ENCODE measurements at regions not wholly inside any gene's neighbourhood (a gene's known extent, or its start where the extent isn't known, plus 50 kb on each side); places are given as distances from the start of the nearest gene placed in this dataset.

DNA sequence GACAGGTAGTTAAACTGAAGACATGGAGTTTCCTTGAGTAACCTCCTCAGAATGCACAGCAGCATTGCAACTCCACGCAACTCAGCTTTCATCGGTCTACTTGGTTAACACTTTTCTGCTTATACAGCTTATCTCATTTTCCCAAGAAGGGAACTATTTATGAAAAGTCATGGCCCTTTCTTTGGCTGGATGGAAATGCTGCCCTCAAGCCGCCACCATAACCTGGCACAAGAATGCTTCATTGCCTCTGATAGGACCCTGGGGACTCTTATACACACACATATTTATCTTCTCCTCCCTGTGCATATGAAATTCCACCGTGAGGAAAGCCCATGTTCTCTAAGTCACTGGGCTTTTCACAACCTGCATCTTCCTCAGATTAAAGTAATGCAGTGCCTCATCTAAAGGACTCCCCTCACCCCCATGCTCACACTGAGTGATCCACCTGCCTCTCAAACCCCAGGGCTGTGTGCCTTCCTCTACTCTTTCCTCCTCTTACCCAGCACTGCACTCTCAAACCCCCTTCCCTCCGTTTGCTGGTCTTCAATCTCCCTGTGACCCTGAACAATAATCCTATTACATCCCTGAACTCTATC is 192.0 kb upstream of the HNRNPA3 start:
- Mint-ChIP-seq H3K9me3 (no peaks in the 10 kb centered on the region), H3K36me3 (no peaks in the 10 kb centered on the region), H3K4me1 (peaks cover 7% of the 10 kb centered on the region), H3K4me3 (no peak overlapping the region), H3K27ac (no peak overlapping the region), H3K27me3 (peaks cover 3% of the 10 kb centered on the region)
- DNase-seq: no peak
- no peak for ATAC-seq (ENCODE audit: low read depth)
- POLR2A ChIA-PET: no interaction called here

DNA sequence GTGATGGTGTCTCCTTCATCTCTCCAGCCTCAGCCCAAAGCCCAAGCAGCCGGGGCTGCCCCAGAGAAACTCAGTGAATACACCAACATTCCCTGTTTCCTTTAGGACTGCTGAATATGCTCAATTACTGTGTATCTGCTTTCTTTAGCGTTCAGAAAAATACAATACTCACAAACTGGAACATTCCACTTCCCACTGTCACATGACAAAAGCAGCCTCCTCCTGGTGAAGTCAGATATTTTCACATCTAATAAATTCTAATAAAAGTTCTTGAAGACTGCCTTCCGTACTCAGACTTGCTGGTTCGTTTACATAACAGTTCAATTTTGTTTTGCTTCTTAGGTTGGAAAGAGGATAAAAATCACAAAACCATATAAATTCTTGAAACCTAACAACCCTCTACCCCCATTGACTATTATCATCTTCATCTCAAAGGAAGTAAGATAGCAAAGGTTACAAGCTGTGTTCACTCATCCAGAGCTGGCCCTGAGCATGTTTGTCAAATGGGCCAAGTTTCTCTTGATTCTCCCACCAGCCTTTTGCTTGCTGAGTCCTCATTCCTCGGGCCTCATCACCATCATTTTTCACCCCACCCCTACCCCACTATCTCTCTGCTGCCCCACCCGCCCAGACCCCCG is 190.8 kb upstream of the HNRNPA3 start:
- no peaks in the 10 kb centered on the region for H3K9me3 Mint-ChIP-seq
- H3K36me3 Mint-ChIP-seq: no peaks in the 10 kb centered on the region
- peaks cover 4% of the 10 kb centered on the region for H3K4me1 Mint-ChIP-seq
- no peak overlapping the region for H3K27ac Mint-ChIP-seq
- POLR2A ChIA-PET: no interaction called here
- DNase-seq (no peak), ATAC-seq (ENCODE audit: low read depth) (no peak)
- H3K4me3 Mint-ChIP-seq: no peak overlapping the region
- H3K27me3 Mint-ChIP-seq: peaks cover 3% of the 10 kb centered on the region

DNA sequence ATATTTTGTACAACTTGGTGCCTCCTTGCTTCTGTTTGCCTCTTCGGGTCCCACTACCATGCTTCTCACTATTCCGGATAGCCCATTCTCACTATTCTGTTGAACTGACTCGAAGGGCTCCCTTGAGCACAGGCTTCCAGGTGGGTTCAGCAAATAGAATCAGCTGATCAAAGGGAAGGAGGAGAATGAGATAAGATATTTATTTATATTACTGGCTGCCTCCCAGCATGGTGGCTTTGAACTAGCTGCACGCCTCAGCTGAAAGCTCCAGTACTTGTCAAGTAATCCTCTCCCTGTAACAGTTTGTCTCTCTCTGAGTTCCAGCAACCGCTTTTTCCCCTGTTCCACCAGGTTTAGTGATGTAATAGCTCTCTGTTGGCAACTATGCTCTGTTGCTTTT is 187.8 kb upstream of the HNRNPA3 start:
- ATAC-seq (ENCODE audit: low read depth) (no peak), DNase-seq (no peak)
- Mint-ChIP-seq H3K9me3 (no peaks in the 10 kb centered on the region), H3K27me3 (no peaks in the 10 kb centered on the region), H3K27ac (no peak overlapping the region), H3K4me1 (no peaks in the 10 kb centered on the region), H3K4me3 (no peak overlapping the region), H3K36me3 (no peaks in the 10 kb centered on the region)
- POLR2A ChIA-PET: no interaction called here

DNA sequence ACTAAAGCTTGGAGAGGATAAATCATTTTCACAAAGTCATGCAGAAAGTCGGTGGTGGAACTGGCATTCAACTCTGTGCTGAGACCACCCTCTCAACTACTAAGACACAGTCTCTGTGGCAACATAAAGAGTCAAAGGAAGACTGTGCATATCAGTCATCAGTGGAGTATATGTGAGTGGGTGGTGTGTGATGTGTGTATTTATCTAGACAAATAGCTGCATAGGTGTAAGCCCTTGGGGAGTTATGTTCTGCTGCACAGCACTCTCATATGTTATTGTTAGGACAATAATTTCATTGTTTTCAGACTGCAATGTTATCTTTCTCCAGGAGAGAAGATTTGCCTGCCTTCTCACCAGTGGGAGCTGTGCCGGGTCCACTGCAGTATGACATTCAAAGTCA is 186.3 kb upstream of the HNRNPA3 start:
- POLR2A ChIA-PET: no interaction called here
- no peak overlapping the region for H3K27ac Mint-ChIP-seq
- no peak overlapping the region for H3K4me3 Mint-ChIP-seq
- no peaks in the 10 kb centered on the region for H3K4me1 Mint-ChIP-seq
- DNase-seq (no peak), ATAC-seq (ENCODE audit: low read depth) (no peak)
- no peaks in the 10 kb centered on the region for H3K36me3 Mint-ChIP-seq
- H3K9me3 Mint-ChIP-seq: no peaks in the 10 kb centered on the region
- H3K27me3 Mint-ChIP-seq: no peaks in the 10 kb centered on the region

DNA sequence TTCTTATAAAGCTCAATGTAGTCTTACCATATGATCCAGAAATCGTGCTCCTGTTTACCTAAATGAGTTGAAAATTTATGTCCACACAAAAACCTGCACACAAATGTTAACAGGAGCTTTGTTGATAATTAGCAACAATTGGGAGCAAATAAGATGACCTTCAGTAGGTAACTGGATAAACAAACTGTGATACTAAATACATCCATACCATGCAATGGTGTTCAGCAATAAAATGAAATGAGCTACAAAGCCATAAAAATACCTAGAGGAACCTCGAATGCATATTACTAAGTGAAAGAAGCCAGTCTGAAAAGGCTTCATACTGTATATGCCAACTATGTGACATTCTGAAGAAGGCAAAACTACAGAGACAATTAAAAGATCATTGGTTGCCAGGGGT is 185.6 kb upstream of the HNRNPA3 start:
- Mint-ChIP-seq H3K4me1 (no peaks in the 10 kb centered on the region), H3K4me3 (no peak overlapping the region)

DNA sequence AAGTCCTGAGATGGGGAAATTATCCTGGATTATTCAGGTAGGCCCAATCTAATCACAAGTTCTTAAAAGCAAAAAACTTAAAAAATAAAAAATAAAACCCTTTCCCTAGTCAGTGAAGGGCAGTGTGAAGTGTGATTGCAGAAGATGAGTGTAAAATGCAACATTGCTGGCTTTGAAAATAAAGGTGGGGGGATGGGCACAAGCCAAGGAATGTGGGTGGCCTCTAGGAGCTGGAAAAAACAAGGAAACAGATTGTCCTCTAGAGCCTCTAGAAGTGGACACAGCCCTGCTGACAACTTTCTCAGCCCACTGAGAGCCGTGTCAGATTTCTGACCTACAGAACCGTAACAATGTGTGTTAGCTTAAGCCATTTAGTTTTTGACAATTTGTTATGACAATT is 184.3 kb upstream of the HNRNPA3 start:
- POLR2A ChIA-PET: no interaction called here
- Mint-ChIP-seq H3K9me3 (no peaks in the 10 kb centered on the region), H3K36me3 (no peaks in the 10 kb centered on the region), H3K27ac (no peak overlapping the region), H3K4me3 (no peak overlapping the region), H3K27me3 (peaks cover 2% of the 10 kb centered on the region), H3K4me1 (no peaks in the 10 kb centered on the region)
- no peak for DNase-seq
- no peak for ATAC-seq (ENCODE audit: low read depth)

More for the DNA sequence above, 185.6 kb upstream of the HNRNPA3 start:
- H3K9me3 Mint-ChIP-seq: no peaks in the 10 kb centered on the region
- POLR2A ChIA-PET: no interaction called here
- H3K36me3 Mint-ChIP-seq: no peaks in the 10 kb centered on the region
- DNase-seq: no peak
- peaks cover 1% of the 10 kb centered on the region for H3K27me3 Mint-ChIP-seq
- no peak for ATAC-seq (ENCODE audit: low read depth)
- H3K27ac Mint-ChIP-seq: no peak overlapping the region

DNA sequence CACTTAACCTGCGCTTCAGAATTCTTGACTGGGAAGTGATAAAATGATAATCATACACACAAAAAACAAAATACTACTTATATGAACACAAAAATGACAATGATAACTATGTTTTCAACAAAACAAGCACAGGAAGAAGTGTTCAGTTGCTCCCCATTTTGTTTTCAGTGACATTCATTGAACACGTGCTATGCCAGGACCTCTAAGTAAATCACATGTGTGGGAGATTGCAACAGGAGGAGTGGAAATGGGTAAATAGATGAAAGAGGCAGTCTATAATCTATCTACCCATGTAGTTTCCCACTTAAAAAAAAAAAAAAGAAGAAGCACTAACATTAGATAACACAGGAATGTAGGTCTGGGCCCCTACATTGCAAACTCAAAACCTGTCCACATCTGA is 183.5 kb upstream of the HNRNPA3 start:
- H3K27ac Mint-ChIP-seq: no peak overlapping the region
- no peak overlapping the region for H3K4me3 Mint-ChIP-seq
- POLR2A ChIA-PET: no interaction called here
- no peaks in the 10 kb centered on the region for H3K36me3 Mint-ChIP-seq
- H3K9me3 Mint-ChIP-seq: no peaks in the 10 kb centered on the region
- ATAC-seq (ENCODE audit: low read depth) (no peak), DNase-seq (no peak)
- H3K4me1 Mint-ChIP-seq: no peaks in the 10 kb centered on the region
- peaks cover 4% of the 10 kb centered on the region for H3K27me3 Mint-ChIP-seq

DNA sequence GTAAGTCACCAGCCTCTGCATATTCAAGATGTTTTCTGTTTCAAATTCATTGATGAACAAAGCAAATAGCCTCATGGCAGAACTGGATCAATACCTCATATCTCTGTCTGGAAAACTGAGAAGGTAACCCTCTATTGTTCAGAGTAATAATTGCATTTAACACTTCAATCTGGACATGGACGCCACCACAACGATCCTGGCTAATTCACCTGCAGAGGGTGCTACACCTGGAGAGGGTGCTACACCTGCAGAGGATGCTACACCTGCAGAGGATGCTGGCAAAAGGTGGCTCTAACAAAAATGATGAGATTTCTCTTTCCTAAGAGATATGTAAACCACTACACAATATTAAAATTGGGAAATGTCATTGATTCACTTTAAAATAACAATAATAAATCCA is 183.1 kb upstream of the HNRNPA3 start:
- H3K4me1 Mint-ChIP-seq: no peaks in the 10 kb centered on the region
- H3K9me3 Mint-ChIP-seq: no peaks in the 10 kb centered on the region
- no peaks in the 10 kb centered on the region for H3K36me3 Mint-ChIP-seq
- POLR2A ChIA-PET: no interaction called here
- DNase-seq (no peak), ATAC-seq (ENCODE audit: low read depth) (no peak)
- no peak overlapping the region for H3K4me3 Mint-ChIP-seq
- peaks cover 5% of the 10 kb centered on the region for H3K27me3 Mint-ChIP-seq
- H3K27ac Mint-ChIP-seq: no peak overlapping the region

DNA sequence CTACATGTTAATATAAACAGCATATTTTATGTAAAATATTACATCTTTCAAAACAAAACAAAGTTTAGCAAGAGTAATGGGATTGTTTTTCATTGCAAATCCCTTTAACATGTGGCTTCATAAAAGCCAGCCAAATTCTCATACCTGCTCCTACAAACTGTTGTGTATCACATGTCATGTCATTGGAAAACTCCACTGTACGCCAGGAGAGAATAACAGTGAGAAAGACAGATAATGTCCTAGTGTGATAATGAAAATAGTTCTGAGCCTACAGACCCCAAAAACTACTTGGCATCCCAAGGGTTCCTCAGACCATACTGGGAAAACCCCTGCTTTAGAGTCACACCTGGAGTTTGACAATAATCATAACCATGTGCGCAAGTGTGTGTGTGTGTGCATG is 182.7 kb upstream of the HNRNPA3 start:
- no peak overlapping the region for H3K4me3 Mint-ChIP-seq
- H3K36me3 Mint-ChIP-seq: no peaks in the 10 kb centered on the region
- ATAC-seq (ENCODE audit: low read depth) (no peak), DNase-seq (no peak)
- POLR2A ChIA-PET: no interaction called here
- H3K27ac Mint-ChIP-seq: no peak overlapping the region
- H3K4me1 Mint-ChIP-seq: no peaks in the 10 kb centered on the region
- H3K27me3 Mint-ChIP-seq: peaks cover 5% of the 10 kb centered on the region
- no peaks in the 10 kb centered on the region for H3K9me3 Mint-ChIP-seq

DNA sequence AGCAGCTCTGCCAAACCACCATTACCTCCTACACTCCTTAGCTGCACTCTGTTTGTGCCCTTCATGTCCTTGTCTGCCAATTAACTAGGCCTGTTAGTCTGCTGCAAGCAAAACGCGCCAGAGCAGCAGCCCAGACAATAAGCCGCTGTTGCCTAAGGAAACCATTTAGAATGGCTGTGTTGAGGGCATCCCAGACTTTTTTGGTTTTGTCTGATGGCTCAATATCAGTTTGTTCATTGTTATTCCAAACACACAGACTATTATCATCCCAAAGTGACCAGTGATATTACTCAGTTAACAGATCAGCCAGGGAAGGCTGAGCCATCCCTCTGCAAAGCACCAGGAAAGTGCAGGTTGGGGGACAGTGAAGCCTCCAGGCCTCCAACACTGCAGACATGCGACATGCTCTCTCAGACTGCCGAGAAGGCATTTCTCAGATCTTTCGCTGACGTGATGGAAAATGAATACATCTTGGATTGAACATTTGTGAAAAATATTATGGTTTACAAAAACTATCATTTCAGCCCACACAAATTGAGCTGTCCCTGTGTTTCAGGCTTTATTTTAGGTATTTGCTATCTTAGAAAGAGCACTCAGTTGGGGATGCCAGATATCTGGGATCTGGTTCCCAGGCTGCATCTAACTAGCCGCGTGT is 182.0 kb upstream of the HNRNPA3 start:
- POLR2A ChIA-PET: no interaction called here
- H3K36me3 Mint-ChIP-seq: no peaks in the 10 kb centered on the region
- no peaks in the 10 kb centered on the region for H3K9me3 Mint-ChIP-seq
- no peaks in the 10 kb centered on the region for H3K4me1 Mint-ChIP-seq
- H3K27me3 Mint-ChIP-seq: peaks cover 5% of the 10 kb centered on the region
- no peak overlapping the region for H3K27ac Mint-ChIP-seq
- DNase-seq: no peak
- no peak for ATAC-seq (ENCODE audit: low read depth)
- no peak overlapping the region for H3K4me3 Mint-ChIP-seq

DNA sequence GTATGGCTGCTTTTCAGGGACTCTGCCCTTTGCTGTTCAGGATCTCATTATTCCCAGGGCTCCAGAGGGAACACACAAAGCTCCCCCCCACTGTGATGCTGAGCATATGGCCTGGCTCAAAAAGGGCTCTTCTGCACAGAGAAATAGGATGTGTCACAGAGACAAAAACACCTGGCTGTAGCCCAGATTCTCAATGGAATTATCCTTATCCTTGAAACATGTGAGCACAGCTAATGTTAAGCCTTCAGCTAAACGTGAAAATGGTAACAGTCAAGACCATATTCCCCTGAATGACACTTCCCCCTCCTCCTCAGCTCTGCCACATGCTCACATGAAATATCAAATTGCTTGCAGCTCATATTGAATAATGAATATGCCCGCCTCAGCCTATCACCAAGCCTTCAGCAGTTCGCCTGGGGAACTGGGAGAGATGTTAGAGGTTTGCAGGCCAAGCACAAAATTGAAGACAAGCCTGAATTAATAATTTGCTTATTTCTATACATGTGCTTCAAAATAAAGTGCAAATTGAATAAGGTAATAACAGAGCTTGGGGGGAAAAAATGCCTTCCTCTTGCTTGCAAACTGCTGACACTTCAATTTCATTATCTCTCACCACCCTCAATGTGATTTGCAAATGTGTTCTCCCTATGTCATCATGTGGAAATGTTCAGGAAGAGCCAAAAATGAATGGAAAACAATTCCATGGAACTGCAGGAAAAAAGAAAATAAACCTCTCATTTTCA is 181.0 kb upstream of the HNRNPA3 start:
- H3K27me3 Mint-ChIP-seq: peaks cover 5% of the 10 kb centered on the region
- no peak for ATAC-seq (ENCODE audit: low read depth)
- H3K36me3 Mint-ChIP-seq: no peaks in the 10 kb centered on the region
- POLR2A ChIA-PET: no interaction called here
- H3K4me1 Mint-ChIP-seq: no peaks in the 10 kb centered on the region
- H3K27ac Mint-ChIP-seq: no peak overlapping the region
- DNase-seq: no peak
- no peak overlapping the region for H3K4me3 Mint-ChIP-seq
- no peaks in the 10 kb centered on the region for H3K9me3 Mint-ChIP-seq

DNA sequence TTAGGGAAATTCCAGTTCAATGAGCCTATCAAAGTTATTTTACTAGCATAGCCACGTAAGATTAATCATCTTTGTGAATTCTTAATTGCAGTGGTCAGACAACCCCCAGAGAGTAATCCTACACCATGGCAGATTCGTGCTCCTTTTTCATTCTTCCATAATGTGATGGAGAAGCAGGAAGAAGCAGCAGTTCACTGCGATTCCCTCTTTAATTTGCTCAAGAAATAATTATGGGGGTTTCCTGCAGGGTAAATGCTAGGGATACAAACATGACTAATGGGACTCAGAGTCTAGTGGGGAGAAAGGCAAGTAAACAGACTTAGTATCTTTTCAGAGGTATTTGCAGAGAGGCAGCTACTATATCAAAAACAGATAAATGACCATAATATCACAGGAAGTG is 175.8 kb upstream of the HNRNPA3 start:
- no peak for ATAC-seq (ENCODE audit: low read depth)
- no peak overlapping the region for H3K4me3 Mint-ChIP-seq
- H3K27ac Mint-ChIP-seq: no peak overlapping the region
- POLR2A ChIA-PET: no interaction called here
- no peak for DNase-seq
- peaks cover 29% of the 10 kb centered on the region for H3K27me3 Mint-ChIP-seq
- H3K9me3 Mint-ChIP-seq: no peaks in the 10 kb centered on the region
- no peaks in the 10 kb centered on the region for H3K4me1 Mint-ChIP-seq
- no peaks in the 10 kb centered on the region for H3K36me3 Mint-ChIP-seq

DNA sequence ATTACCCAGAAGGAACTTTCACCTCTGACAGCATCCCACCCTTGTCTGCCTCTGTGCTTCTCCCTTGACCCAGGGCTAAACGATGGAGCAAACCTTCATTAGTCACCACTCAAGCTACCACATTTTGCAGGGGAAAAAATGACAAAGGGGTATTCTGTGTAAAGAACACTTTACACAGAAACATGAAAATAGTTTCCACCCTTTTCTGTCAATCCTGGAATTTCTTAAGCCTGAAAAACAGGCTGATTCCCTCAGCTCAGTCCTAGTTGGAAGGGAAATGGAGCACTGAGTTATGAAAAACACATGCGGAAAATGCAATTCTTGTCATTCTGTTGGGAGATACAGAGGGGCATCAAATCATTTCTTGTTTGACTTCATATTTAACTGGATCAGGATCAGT is 175.0 kb upstream of the HNRNPA3 start:
- H3K27ac Mint-ChIP-seq: no peak overlapping the region
- POLR2A ChIA-PET: no interaction called here

More for the DNA sequence above, 175.0 kb upstream of the HNRNPA3 start:
- Mint-ChIP-seq H3K4me3 (no peak overlapping the region), H3K36me3 (no peaks in the 10 kb centered on the region), H3K9me3 (no peaks in the 10 kb centered on the region), H3K27me3 (peaks cover 27% of the 10 kb centered on the region), H3K4me1 (no peaks in the 10 kb centered on the region)
- ATAC-seq (ENCODE audit: low read depth) (no peak), DNase-seq (no peak)

Data from activated naive CD8-positive, alpha-beta T cell treated with anti-CD3 and anti-CD28 coated beads, Interleukin-2, amount 10 ng/mL, durations not matched to agents 7 days and 5 days (primary cell).